Ectodermal cell (in vitro differentiated cells): ENCODE measurements at regions not wholly inside any gene's neighbourhood (a gene's known extent, or its start where the extent isn't known, plus 50 kb on each side); places are given as distances from the start of the nearest gene placed in this dataset.

Source experiments
- H3K27ac ChIP-seq: 2 replicates; pipeline ENCODE4 v1.7.0; 2013; ENCODE audit warnings: mild to moderate bottlenecking, low read depth, low read length; ENCODE audit not compliant: insufficient read depth, poor library complexity, severe bottlenecking
- H3K27me3 ChIP-seq: 2 replicates; pipeline ENCODE4 v1.7.0; 2013; ENCODE audit warnings: mild to moderate bottlenecking, low read length; ENCODE audit not compliant: insufficient read depth, control insufficient read depth, poor library complexity, severe bottlenecking
- H3K36me3 ChIP-seq: one replicate; pipeline ENCODE4 v1.7.0; 2013; ENCODE audit warnings: low read length; ENCODE audit not compliant: control insufficient read depth, insufficient read depth
- H3K4me1 ChIP-seq: one replicate; pipeline ENCODE4 v1.7.0; 2013; ENCODE audit warnings: low read length; ENCODE audit not compliant: control insufficient read depth, insufficient read depth
- H3K4me3 ChIP-seq: 2 replicates; pipeline ENCODE4 v1.7.0; 2013; ENCODE audit warnings: low read depth, low read length, control low read depth; ENCODE audit not compliant: insufficient read depth
- H3K9me3 ChIP-seq: 2 replicates; pipeline ENCODE4 v1.7.0; 2013; ENCODE audit warnings: mild to moderate bottlenecking, low read length, moderate library complexity; ENCODE audit not compliant: control insufficient read depth
- WGBS, 2 experiments: methylation state at CpG; one replicate each; pipeline ENCODE4 v1.1.7; 2013; ENCODE audit warnings: missing lambda C conversion rate in 2 of 2; 5-methylcytosine and 5-hydroxymethylcytosine counted together

GRCh38 chr1:208433086-208433485 is 188.9 kb upstream of the PLXNA2 start:
- WGBS, 2 experiments, result 50% methylated on average over 1 of the region's 1 CpG
- Histone ChIP-seq H3K27me3 (no peaks in the 10 kb centered on the region), H3K9me3 (no peaks in the 10 kb centered on the region), H3K36me3 (no peaks in the 10 kb centered on the region), H3K4me1 (peaks cover 29% of the 10 kb centered on the region), H3K4me3 (no peak overlapping the region), H3K27ac (no peak overlapping the region)

GRCh38 chr1:208433971-208434370 is 189.8 kb upstream of the PLXNA2 start:
- Histone ChIP-seq H3K4me3 (no peak overlapping the region), H3K27ac (no peak overlapping the region), H3K36me3 (no peaks in the 10 kb centered on the region), H3K9me3 (no peaks in the 10 kb centered on the region), H3K27me3 (no peaks in the 10 kb centered on the region), H3K4me1 (peaks cover 29% of the 10 kb centered on the region)
- WGBS, 2 experiments, result 79 to 81% methylated on average over 4 of the region's 4 CpGs

- Histone ChIP-seq H3K36me3 (no peaks in the 10 kb centered on the region), H3K27me3 (no peaks in the 10 kb centered on the region), H3K9me3 (no peaks in the 10 kb centered on the region), H3K4me3 (no peak overlapping the region), H3K27ac (no peak overlapping the region), H3K4me1 (peaks cover 25% of the 10 kb centered on the region)
- WGBS, 2 experiments, result 89 to 93% methylated on average over 3 of the region's 3 CpGs
Observed at GRCh38 chr1:208437401-208437800, 193.2 kb upstream of the PLXNA2 start.

- Histone ChIP-seq H3K27ac (no peak overlapping the region), H3K4me1 (peaks cover 17% of the 10 kb centered on the region), H3K27me3 (no peaks in the 10 kb centered on the region), H3K9me3 (no peaks in the 10 kb centered on the region), H3K4me3 (no peak overlapping the region), H3K36me3 (no peaks in the 10 kb centered on the region)
- WGBS, 2 experiments, result 80 to 86% methylated on average over 1 to 2 of the region's 2 CpGs
Observed at GRCh38 chr1:208438112-208438699, 194.0 kb upstream of the PLXNA2 start.

GRCh38 chr1:208445758-208446203 is 201.6 kb upstream of the PLXNA2 start:
- Histone ChIP-seq H3K27ac (no peak overlapping the region), H3K4me1 (no peaks in the 10 kb centered on the region), H3K4me3 (no peak overlapping the region), H3K9me3 (no peaks in the 10 kb centered on the region), H3K36me3 (no peaks in the 10 kb centered on the region), H3K27me3 (no peaks in the 10 kb centered on the region)
- 90 to 91% methylated on average over 7 of the region's 7 CpGs for WGBS, 2 experiments

GRCh38 chr1:208446271-208446691 is 202.1 kb upstream of the PLXNA2 start:
- Histone ChIP-seq H3K27me3 (no peaks in the 10 kb centered on the region), H3K4me3 (no peak overlapping the region), H3K9me3 (no peaks in the 10 kb centered on the region), H3K36me3 (no peaks in the 10 kb centered on the region), H3K4me1 (no peaks in the 10 kb centered on the region), H3K27ac (no peak overlapping the region)
- 91 to 93% methylated on average over 5 of the region's 5 CpGs for WGBS, 2 experiments

- Histone ChIP-seq H3K27me3 (no peaks in the 10 kb centered on the region), H3K4me1 (no peaks in the 10 kb centered on the region), H3K9me3 (no peaks in the 10 kb centered on the region), H3K4me3 (no peak overlapping the region), H3K27ac (no peak overlapping the region), H3K36me3 (no peaks in the 10 kb centered on the region)
- 88 to 89% methylated on average over 3 to 4 of the region's 4 CpGs for WGBS, 2 experiments
Observed at GRCh38 chr1:208448425-208448824, 204.2 kb upstream of the PLXNA2 start.

GRCh38 chr1:208449951-208450350 is 205.8 kb upstream of the PLXNA2 start:
- H3K27me3 ChIP-seq, result no peaks in the 10 kb centered on the region
- WGBS, 2 experiments, result 95 to 96% methylated on average over 7 of the region's 7 CpGs
- H3K4me1 ChIP-seq, result no peaks in the 10 kb centered on the region
- no peaks in the 10 kb centered on the region for H3K36me3 ChIP-seq
- H3K9me3 ChIP-seq, result no peaks in the 10 kb centered on the region
- H3K4me3 ChIP-seq, result no peak overlapping the region
- no peak overlapping the region for H3K27ac ChIP-seq

GRCh38 chr1:208450958-208451357 is 206.8 kb upstream of the PLXNA2 start:
- H3K27me3 ChIP-seq, result no peaks in the 10 kb centered on the region
- H3K27ac ChIP-seq, result no peak overlapping the region
- no peak overlapping the region for H3K4me3 ChIP-seq
- no peaks in the 10 kb centered on the region for H3K36me3 ChIP-seq
- H3K4me1 ChIP-seq, result no peaks in the 10 kb centered on the region
- H3K9me3 ChIP-seq, result no peaks in the 10 kb centered on the region
- WGBS, 2 experiments, result 92 to 93% methylated on average over 10 of the region's 10 CpGs

GRCh38 chr1:208455821-208456220 is 211.6 kb upstream of the PLXNA2 start:
- no peaks in the 10 kb centered on the region for H3K4me1 ChIP-seq
- WGBS, 2 experiments, result 64 to 72% methylated on average over 2 to 3 of the region's 3 CpGs
- no peaks in the 10 kb centered on the region for H3K36me3 ChIP-seq
- no peak overlapping the region for H3K27ac ChIP-seq
- H3K27me3 ChIP-seq, result no peaks in the 10 kb centered on the region
- H3K4me3 ChIP-seq, result no peak overlapping the region
- no peaks in the 10 kb centered on the region for H3K9me3 ChIP-seq

GRCh38 chr1:208456487-208456886 is 212.3 kb upstream of the PLXNA2 start:
- no peak overlapping the region for H3K4me3 ChIP-seq
- no peaks in the 10 kb centered on the region for H3K4me1 ChIP-seq
- no peaks in the 10 kb centered on the region for H3K9me3 ChIP-seq
- H3K27me3 ChIP-seq, result no peaks in the 10 kb centered on the region
- H3K27ac ChIP-seq, result no peak overlapping the region
- no peaks in the 10 kb centered on the region for H3K36me3 ChIP-seq
- WGBS, 2 experiments, result 91 to 100% methylated on average over 1 to 2 of the region's 2 CpGs
